ENCODE measurements at regions not wholly inside any gene's neighbourhood (a gene's known extent, or its start where the extent isn't known, plus 50 kb on each side); places are given as distances from the start of the nearest gene placed in this dataset.

DNA sequence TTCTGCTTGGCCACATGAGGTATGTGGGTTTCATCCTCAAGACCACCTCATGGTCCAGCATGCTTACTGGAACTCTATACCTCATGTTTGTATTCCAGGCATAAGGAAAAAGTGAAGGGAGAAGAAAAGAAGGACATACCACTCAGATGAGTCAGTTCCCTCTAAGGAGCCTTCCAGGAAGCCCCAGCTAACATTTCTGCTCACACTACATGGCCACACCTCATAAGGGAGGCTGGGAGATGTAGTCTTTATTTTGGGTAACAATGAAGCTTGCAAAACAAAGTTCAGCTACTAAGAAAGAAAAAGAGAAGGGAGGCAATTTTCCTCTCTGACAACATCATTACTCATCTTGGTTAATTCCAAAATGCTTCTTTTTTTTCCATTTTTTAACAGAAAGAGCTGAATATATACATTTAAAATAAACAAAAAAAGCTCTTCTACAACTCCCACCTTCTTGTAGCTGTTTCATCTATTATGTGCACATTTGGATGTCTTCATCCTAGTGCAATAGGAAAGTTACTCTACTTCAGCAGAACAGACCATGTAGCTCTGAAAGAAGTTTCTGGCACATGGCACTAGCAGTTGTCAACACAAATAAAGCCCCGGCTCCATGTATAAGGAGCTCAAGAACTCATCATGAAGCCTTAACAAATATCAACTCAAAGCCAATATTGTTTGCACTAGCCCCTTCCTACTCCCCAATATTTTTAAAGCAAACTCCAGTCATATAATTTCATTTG lies 123.6 kb upstream of the CCDC112 start:
- H3K36me3 ChIP-seq = no peaks in the 10 kb centered on the region
- TF ChIP-seq POLR2A (IDR thresholded peaks at IDR 0.05) = no peak
- TF ChIP-seq POLR2AphosphoS5 (IDR thresholded peaks at IDR 0.05) = peak; percentile 79
- peaks cover 10 to 52% (median 13%) of the 10 kb centered on the region in 3 donors for H3K4me1 ChIP-seq
- no peaks in the 10 kb centered on the region for H3K9me3 ChIP-seq
- WGBS, 2 donors (ENCODE audit: low coverage in 1 of 2) = 30 to 43% methylated on average over 1 of the region's 1 CpG
- ATAC-seq = peak; percentile 79
- H3K27me3 ChIP-seq = no peaks in the 10 kb centered on the region
- H3K4me3 ChIP-seq = no peak overlapping the region
- H3K27ac ChIP-seq = peak overlapping the region in 1 of 4 donors; percentile 33

DNA sequence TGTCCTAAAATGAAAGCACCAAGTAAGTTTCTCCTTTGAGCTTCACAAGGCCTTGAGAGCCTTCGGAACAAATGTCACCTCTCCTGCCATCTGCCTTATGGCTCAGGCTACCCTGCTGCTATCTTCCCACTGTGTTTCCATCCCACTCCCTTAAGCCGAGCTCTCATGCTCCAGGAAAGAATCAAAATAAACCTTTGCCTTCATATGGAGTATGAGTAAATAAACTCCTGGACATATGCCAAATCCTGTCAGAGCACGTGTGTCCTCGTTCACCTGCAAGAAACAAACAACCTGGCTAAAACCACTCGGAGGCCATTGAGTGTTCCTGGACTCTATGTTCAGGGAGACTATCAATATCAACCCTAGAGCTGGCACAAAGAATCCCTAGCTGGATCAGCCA lies 122.3 kb upstream of the CCDC112 start:
- no peaks in the 10 kb centered on the region for H3K27me3 ChIP-seq
- no peak overlapping the region for H3K4me3 ChIP-seq
- 78 to 100% methylated on average over 1 to 3 of the region's 5 CpGs for WGBS, 2 donors (ENCODE audit: low coverage in 1 of 2)
- no peaks in the 10 kb centered on the region for H3K36me3 ChIP-seq
- ATAC-seq = no peak
- H3K4me1 ChIP-seq = peaks cover 3 to 52% (median 13%) of the 10 kb centered on the region in 3 donors
- H3K9me3 ChIP-seq = no peaks in the 10 kb centered on the region
- no peak overlapping the region for H3K27ac ChIP-seq
- TF ChIP-seq POLR2AphosphoS5 (IDR thresholded peaks at IDR 0.05) (no peak), EP300 (IDR thresholded peaks at IDR 0.05) (no peak), CTCF (IDR thresholded peaks at IDR 0.05) (no peak), POLR2A (IDR thresholded peaks at IDR 0.05) (no peak)

- Histone ChIP-seq H3K4me3 (no peak overlapping the region), H3K36me3 (no peaks in the 10 kb centered on the region), H3K4me1 (peaks cover 0 to 37% (median 0%) of the 10 kb centered on the region in 3 donors), H3K9me3 (no peaks in the 10 kb centered on the region), H3K27ac (no peak overlapping the region), H3K27me3 (no peaks in the 10 kb centered on the region)
- ATAC-seq = no peak
- TF ChIP-seq POLR2A (IDR thresholded peaks at IDR 0.05) = no peak
- no peak for TF ChIP-seq EP300 (IDR thresholded peaks at IDR 0.05)
- no peak for TF ChIP-seq CTCF (IDR thresholded peaks at IDR 0.05)
- no peak for TF ChIP-seq POLR2AphosphoS5 (IDR thresholded peaks at IDR 0.05)
- 62 to 78% methylated on average over 3 of the region's 3 CpGs for WGBS, 2 donors (ENCODE audit: low coverage in 1 of 2)
These were observed 120.6 kb upstream of the CCDC112 start for GRCh38 chr5:115417076-115417475.

- WGBS, 2 donors (ENCODE audit: low coverage in 1 of 2) = 67% methylated on average over 1 of the region's 1 CpG; no CpG with 5 or more reads in 1 of the 2 donors
These were observed 118.7 kb upstream of the CCDC112 start for GRCh38 chr5:115415143-115415491.

More at GRCh38 chr5:115415143-115415491, 118.7 kb upstream of the CCDC112 start:
- no peak overlapping the region for H3K27ac ChIP-seq
- H3K4me1 ChIP-seq = peaks cover 0 to 34% (median 0%) of the 10 kb centered on the region in 3 donors
- H3K36me3 ChIP-seq = no peaks in the 10 kb centered on the region
- H3K27me3 ChIP-seq = no peaks in the 10 kb centered on the region
- no peak for TF ChIP-seq POLR2A (IDR thresholded peaks at IDR 0.05)
- no peak for TF ChIP-seq POLR2AphosphoS5 (IDR thresholded peaks at IDR 0.05)
- no peak for TF ChIP-seq EP300 (IDR thresholded peaks at IDR 0.05)
- TF ChIP-seq CTCF (IDR thresholded peaks at IDR 0.05) = no peak
- ATAC-seq = no peak
- H3K9me3 ChIP-seq = no peaks in the 10 kb centered on the region
- H3K4me3 ChIP-seq = no peak overlapping the region
